Stimulated activated naive CD8-positive, alpha-beta T cell treated with anti-CD3 and anti-CD28 coated beads, Interleukin-15, amount 100 ng/mL, for 72 hours (primary cell): ENCODE measurements at regions not wholly inside any gene's neighbourhood (a gene's known extent, or its start where the extent isn't known, plus 50 kb on each side); places are given as distances from the start of the nearest gene placed in this dataset.

Source experiments
- ATAC-seq: fragments of 150-1000 bp; cut with Tn5 transposase; 2 replicates; pipeline ENCODE4 v1.10.0; 2021; ENCODE audit warnings: mild to moderate bottlenecking, moderate library complexity
- DNase-seq, 2 donors: peaks; one replicate each; pipeline ENCODE4 v3.0.0; 2021 to 2022
- H3K27ac Mint-ChIP-seq, 2 donors: one replicate each; pipeline ENCODE4 v1.8.0; 2022; ENCODE audit warnings: mild to moderate bottlenecking in 2 of 2, mixed read lengths in 2 of 2, moderate library complexity in 2 of 2
- H3K27me3 Mint-ChIP-seq: one replicate; pipeline ENCODE4 v1.8.0; 2022; ENCODE audit warnings: mixed read lengths
- H3K4me1 Mint-ChIP-seq: one replicate; pipeline ENCODE4 v1.8.0; 2022; ENCODE audit warnings: mild to moderate bottlenecking, mixed read lengths
- H3K4me3 Mint-ChIP-seq, 2 donors: one replicate each; pipeline ENCODE4 v1.8.0; 2022; ENCODE audit warnings: mild to moderate bottlenecking in 2 of 2, mixed read lengths in 2 of 2, moderate library complexity in 1 of 2
- H3K9me3 Mint-ChIP-seq, 2 donors: one replicate each; pipeline ENCODE4 v1.8.0; 2022; ENCODE audit warnings: mixed read lengths in 2 of 2

GRCh38 chr12:27382924-27383323 lies 50.3 kb downstream of the BMAL2 start:
- ATAC-seq (no peak), DNase-seq (no peak)
- Mint-ChIP-seq H3K27ac (no peak overlapping the region), H3K9me3 (no peaks in the 10 kb centered on the region), H3K4me1 (no peaks in the 10 kb centered on the region), H3K4me3 (no peak overlapping the region), H3K27me3 (peaks cover under 1% of the 10 kb centered on the region)

GRCh38 chr12:27383429-27384260 lies 51.0 kb downstream of the BMAL2 start:
- peak; percentile 57 for ATAC-seq
- peaks cover 7% of the 10 kb centered on the region for H3K27me3 Mint-ChIP-seq
- no peaks in the 10 kb centered on the region for H3K4me1 Mint-ChIP-seq
- H3K4me3 Mint-ChIP-seq = no peak overlapping the region
- no peak overlapping the region for H3K27ac Mint-ChIP-seq
- DNase-seq = peak; percentile 45 to 64
- no peaks in the 10 kb centered on the region for H3K9me3 Mint-ChIP-seq

DNA sequence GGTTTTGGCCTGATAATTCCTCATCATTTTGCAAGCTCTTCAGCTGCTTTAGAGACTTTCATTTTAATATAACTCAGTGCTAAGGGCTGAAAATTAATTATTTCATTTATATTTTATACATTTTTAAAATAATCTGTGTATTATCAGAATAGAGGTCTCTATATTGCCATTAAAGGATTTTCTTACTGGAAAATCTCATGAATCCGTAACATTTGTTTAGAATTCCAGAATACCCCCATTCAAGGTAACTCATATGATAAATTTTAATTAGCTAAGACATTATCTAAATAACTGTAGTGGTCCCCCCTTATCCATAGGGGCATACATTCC lies 51.6 kb downstream of the BMAL2 start:
- no peak overlapping the region for H3K27ac Mint-ChIP-seq
- DNase-seq (no peak), ATAC-seq (no peak)
- H3K9me3 Mint-ChIP-seq = no peaks in the 10 kb centered on the region
- H3K27me3 Mint-ChIP-seq = peaks cover 8% of the 10 kb centered on the region
- no peak overlapping the region for H3K4me3 Mint-ChIP-seq
- no peaks in the 10 kb centered on the region for H3K4me1 Mint-ChIP-seq

- Mint-ChIP-seq H3K4me3 (no peak overlapping the region), H3K9me3 (no peaks in the 10 kb centered on the region), H3K27me3 (peaks cover 8% of the 10 kb centered on the region), H3K27ac (no peak overlapping the region), H3K4me1 (no peaks in the 10 kb centered on the region)
- ATAC-seq = no peak
- no peak for DNase-seq
Observed at GRCh38 chr12:27385766-27386564, 53.3 kb downstream of the BMAL2 start.

- no peak for ATAC-seq
- peaks cover 8% of the 10 kb centered on the region for H3K27me3 Mint-ChIP-seq
- no peaks in the 10 kb centered on the region for H3K9me3 Mint-ChIP-seq
- peak overlapping the region in 1 of 2 donors; percentile 33 for H3K27ac Mint-ChIP-seq
- H3K4me3 Mint-ChIP-seq = no peak overlapping the region
- H3K4me1 Mint-ChIP-seq = no peaks in the 10 kb centered on the region
- DNase-seq = no peak
Observed at GRCh38 chr12:27387473-27387872, 54.8 kb downstream of the BMAL2 start.

DNA sequence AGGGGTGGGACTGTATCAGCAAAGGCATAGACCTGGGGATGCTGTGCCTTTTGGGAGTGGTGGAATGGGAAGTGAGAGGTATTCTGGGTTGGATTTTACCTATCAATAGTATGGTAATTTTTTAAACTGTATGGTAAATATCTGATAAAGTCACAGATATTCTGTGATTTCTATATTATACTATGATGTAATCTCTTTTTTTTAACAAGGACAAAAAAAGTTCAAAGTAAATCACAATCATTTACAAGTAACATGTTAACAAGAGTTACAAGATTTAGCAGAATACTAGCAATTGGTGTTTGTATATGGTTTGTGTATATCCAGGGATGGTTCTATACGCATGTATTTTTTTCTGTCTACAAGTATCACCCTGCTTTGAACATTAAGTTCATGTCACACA lies 56.0 kb downstream of the BMAL2 start:
- Mint-ChIP-seq H3K27me3 (peaks cover 8% of the 10 kb centered on the region), H3K4me3 (no peak overlapping the region), H3K4me1 (no peaks in the 10 kb centered on the region), H3K9me3 (no peaks in the 10 kb centered on the region), H3K27ac (no peak overlapping the region)
- DNase-seq = no peak
- no peak for ATAC-seq

GRCh38 chr12:27394676-27395075 lies 51.9 kb upstream of the SMCO2 start:
- Mint-ChIP-seq H3K27me3 (peaks cover 9% of the 10 kb centered on the region), H3K9me3 (no peaks in the 10 kb centered on the region), H3K4me1 (no peaks in the 10 kb centered on the region), H3K27ac (no peak overlapping the region), H3K4me3 (no peak overlapping the region)
- DNase-seq = no peak
- ATAC-seq = no peak

- Mint-ChIP-seq H3K27me3 (peaks cover 9% of the 10 kb centered on the region), H3K4me3 (no peak overlapping the region), H3K9me3 (no peaks in the 10 kb centered on the region), H3K4me1 (no peaks in the 10 kb centered on the region), H3K27ac (no peak overlapping the region)
- ATAC-seq = no peak
- DNase-seq = no peak
Observed at GRCh38 chr12:27396216-27396815, 50.2 kb upstream of the SMCO2 start.
